Naive thymus-derived CD4-positive, alpha-beta T cell (primary cell): ENCODE measurements at regions not wholly inside any gene's neighbourhood (a gene's known extent, or its start where the extent isn't known, plus 50 kb on each side); places are given as distances from the start of the nearest gene placed in this dataset.
A peak's percentile ranks its signal among the peaks of the same experiment; 100 is the strongest.

ENCODE experiments used
- ATAC-seq: fragments of 150-1000 bp; cut with Tn5 transposase; 2 replicates; pipeline ENCODE4 v1.10.0; 2021; ENCODE audit warnings: mild to moderate bottlenecking, moderate library complexity
- CTCF ChIA-PET: fragments of 350-600 bp; sonication (Branson Sonifier 250); formaldehyde crosslinking; loops from one replicate; lab custom pipeline; 2021; ENCODE audit warnings: antibody characterized with exemption; lab: Charles Lee
- POLR2A ChIA-PET: fragments of 350-600 bp; sonication (Branson Sonifier 250); formaldehyde crosslinking; loops from one replicate; lab custom pipeline; 2021; ENCODE audit warnings: antibody characterized with exemption, inconsistent platforms; lab: Charles Lee
- DNase-seq, 9 donors: peaks; one replicate each; pipeline versions ENCODE4 v3.0.0 to v3.0.0-alpha.2; 2020 to 2022; ENCODE audit warnings: mixed read lengths in 1 of 9
- H3K27ac ChIP-seq: one replicate; pipeline ENCODE4 v1.7.0; 2013; ENCODE audit warnings: mild to moderate bottlenecking, low read depth, low read length, moderate library complexity
- H3K27me3 ChIP-seq, 2 donors: one replicate each; pipeline ENCODE4 v1.7.0; 2013; ENCODE audit warnings: low read length in 2 of 2, mild to moderate bottlenecking in 2 of 2, moderate library complexity in 2 of 2; ENCODE audit not compliant: control insufficient read depth in 2 of 2, insufficient read depth in 2 of 2
- H3K36me3 ChIP-seq, 3 experiments: 1 replicate in 2 of 3; 2 replicates in 1 of 3; pipeline ENCODE4 v1.7.0; 2013; ENCODE audit warnings: low read length in 3 of 3, mild to moderate bottlenecking in 3 of 3, moderate library complexity in 1 of 3; ENCODE audit not compliant: insufficient read depth in 3 of 3, control insufficient read depth in 2 of 3
- H3K4me1 ChIP-seq, 2 donors: one replicate each; pipeline ENCODE4 v1.7.0; 2013; ENCODE audit warnings: low read length in 2 of 2, mild to moderate bottlenecking in 2 of 2, moderate library complexity in 1 of 2; ENCODE audit not compliant: control insufficient read depth in 2 of 2, insufficient read depth in 2 of 2
- H3K4me3 ChIP-seq: 2 replicates; pipeline ENCODE4 v1.7.0; 2013; ENCODE audit warnings: mild to moderate bottlenecking, low read length
- H3K9me3 ChIP-seq, 3 experiments: 1 replicate in 2 of 3; 2 replicates in 1 of 3; pipeline ENCODE4 v1.7.0; 2013; ENCODE audit warnings: low read length in 3 of 3; ENCODE audit not compliant: control insufficient read depth in 2 of 3
- H3K27ac Mint-ChIP-seq, 9 donors: one replicate each; pipeline ENCODE4 v1.8.0; 2020 to 2022; ENCODE audit warnings: mixed read lengths in 9 of 9, mild to moderate bottlenecking in 8 of 9, moderate library complexity in 5 of 9, inconsistent platforms in 2 of 9
- H3K27me3 Mint-ChIP-seq, 5 donors: one replicate each; pipeline ENCODE4 v1.8.0; 2021 to 2022; ENCODE audit warnings: mixed read lengths in 5 of 5, mild to moderate bottlenecking in 1 of 5
- H3K36me3 Mint-ChIP-seq, 5 donors: one replicate each; pipeline ENCODE4 v1.8.0; 2020 to 2022; ENCODE audit warnings: mixed read lengths in 5 of 5, mild to moderate bottlenecking in 3 of 5, inconsistent platforms in 1 of 5
- H3K4me1 Mint-ChIP-seq, 7 donors: one replicate each; pipeline ENCODE4 v1.8.0; 2020 to 2022; ENCODE audit warnings: mixed read lengths in 7 of 7, mild to moderate bottlenecking in 3 of 7, inconsistent platforms in 1 of 7
- H3K4me3 Mint-ChIP-seq, 10 donors: one replicate each; pipeline ENCODE4 v1.8.0; 2020 to 2022; ENCODE audit warnings: mild to moderate bottlenecking in 10 of 10, mixed read lengths in 10 of 10, moderate library complexity in 6 of 10, inconsistent platforms in 2 of 10
- H3K9me3 Mint-ChIP-seq, 11 donors: one replicate each; pipeline ENCODE4 v1.8.0; 2020 to 2022; ENCODE audit warnings: mixed read lengths in 11 of 11, mild to moderate bottlenecking in 4 of 11, inconsistent platforms in 1 of 11, moderate library complexity in 1 of 11
- intact Hi-C, 2 donors: fragments of 100-400 bp; cut with micrococcal nuclease; formaldehyde crosslinking; loops; one replicate each; pipeline ENCODE4 v1.15.1; 2023

DNA sequence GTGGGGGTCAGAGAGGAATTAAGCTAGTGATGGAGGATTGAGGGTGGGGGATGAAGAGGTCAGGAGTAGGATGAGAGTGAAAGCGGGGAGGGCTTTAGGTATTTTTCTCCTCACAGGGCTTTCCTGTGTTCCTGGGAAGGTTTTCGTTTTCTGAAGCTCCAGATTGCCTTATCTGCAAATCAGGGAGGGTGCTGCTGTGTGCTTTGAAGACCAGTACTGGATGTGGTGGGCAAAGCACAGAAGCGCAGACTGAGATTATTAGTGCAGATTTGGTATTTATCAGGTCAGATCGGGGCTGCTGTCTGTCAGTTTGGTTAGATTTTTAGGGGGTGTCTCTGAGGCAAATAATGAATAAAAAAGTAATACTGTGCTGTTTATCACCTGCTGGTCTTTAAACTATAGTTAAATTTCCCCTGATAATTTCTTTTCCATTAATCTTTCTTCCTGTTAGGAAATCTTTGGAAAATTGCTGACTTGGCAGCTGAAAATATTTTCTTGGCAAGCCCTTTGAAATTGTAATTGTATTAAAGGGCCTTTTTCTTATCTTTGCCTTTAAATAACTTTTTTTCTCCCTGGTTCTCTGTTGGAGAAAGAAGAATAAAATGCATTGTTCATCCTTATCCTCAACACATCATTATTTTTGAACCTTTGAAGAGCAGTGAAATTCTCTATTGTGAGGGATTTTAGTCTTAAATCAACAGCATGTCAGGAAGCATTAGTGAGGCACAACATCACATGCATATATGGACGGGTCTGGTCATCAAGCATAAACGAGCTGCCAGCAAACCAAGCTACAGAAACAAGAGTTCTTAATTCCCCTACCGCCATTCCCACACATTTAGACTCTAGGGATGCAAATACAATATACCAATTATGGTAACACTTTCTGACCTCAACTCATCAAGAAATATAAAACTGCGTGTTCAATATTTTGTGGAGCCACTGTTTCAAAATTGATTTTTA lies 139.6 kb downstream of the S1PR1 start:
- H3K36me3 ChIP-seq: no peaks in the 10 kb centered on the region
- no peak for ATAC-seq
- peaks cover 0 to 4% of the 10 kb centered on the region in 2 donors for H3K4me1 ChIP-seq
- H3K27ac ChIP-seq: no peak overlapping the region
- peaks cover 0 to 19% (median 0%) of the 10 kb centered on the region in 5 donors for H3K27me3 Mint-ChIP-seq
- H3K27me3 ChIP-seq: no peaks in the 10 kb centered on the region
- no peak overlapping the region for H3K4me3 Mint-ChIP-seq
- POLR2A ChIA-PET: no interaction called here
- no peaks in the 10 kb centered on the region for H3K9me3 ChIP-seq
- CTCF ChIA-PET: no interaction called here
- no peak overlapping the region for H3K27ac Mint-ChIP-seq
- peaks cover 4 to 24% (median 7%) of the 10 kb centered on the region in 7 donors for H3K4me1 Mint-ChIP-seq
- DNase-seq: no peak
- no peak overlapping the region for H3K4me3 ChIP-seq
- H3K9me3 Mint-ChIP-seq: peaks cover 0 to 15% (median 2%) of the 10 kb centered on the region in 11 donors
- intact Hi-C loops: no loop called here
- H3K36me3 Mint-ChIP-seq: peaks cover 0 to 15% (median 0%) of the 10 kb centered on the region in 5 donors

DNA sequence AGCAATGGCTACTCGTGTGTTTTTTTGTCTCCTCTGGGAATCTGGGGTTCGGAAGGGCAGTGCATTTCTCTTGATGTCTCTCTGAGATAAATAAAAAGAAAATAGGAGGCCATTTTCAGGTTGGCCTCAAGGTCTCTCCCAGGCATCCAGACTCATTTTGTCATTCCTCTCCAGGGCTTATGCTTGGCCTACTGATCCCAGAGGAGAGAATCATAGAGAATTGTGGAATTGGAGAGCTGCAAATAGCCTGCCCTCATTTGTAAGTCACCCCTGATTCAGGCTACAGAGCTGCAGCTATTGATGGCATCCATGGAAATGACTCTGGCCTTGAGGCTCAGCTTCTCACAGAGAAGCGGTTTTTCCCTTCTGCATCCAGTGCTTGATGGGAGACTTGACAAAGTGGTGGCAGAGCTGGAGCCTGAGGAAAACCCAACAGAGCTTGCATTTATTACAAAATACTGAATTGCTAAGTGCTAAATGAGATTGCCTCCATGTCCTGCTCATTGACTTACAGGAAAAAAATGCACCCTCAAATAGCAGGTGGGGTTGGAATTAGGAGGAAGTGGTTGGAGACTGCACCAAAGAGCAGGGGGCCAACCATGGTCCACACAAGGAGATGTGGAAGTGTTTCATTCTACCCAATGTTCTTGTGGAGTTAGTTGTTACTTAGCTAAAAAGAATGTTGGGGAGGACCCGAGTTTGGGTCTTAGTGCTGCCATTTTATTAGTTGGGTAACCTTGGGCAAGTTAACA lies 140.4 kb downstream of the S1PR1 start:
- ATAC-seq: no peak
- no peak overlapping the region for H3K4me3 ChIP-seq
- peaks cover 0 to 21% (median 0%) of the 10 kb centered on the region in 5 donors for H3K27me3 Mint-ChIP-seq

DNA sequence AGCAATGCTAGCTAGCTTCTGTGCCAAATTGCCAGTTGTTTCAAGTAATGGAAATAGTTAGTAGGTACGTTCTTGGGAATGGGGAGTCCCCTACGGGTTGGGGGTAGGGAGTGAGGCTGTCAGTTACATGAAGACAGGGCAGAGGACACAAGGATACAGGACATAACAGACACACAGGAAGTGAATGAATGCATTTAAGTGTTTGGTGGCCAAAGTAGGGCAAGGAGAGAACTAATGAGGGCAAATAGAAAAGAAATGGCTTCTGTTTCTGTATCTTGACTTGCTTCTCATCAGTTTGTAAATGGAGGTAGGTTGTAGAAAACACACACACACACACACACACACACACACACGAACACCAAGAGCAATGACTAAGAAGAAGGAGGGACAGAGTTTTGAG lies 142.2 kb downstream of the S1PR1 start:
- peaks cover 0 to 4% of the 10 kb centered on the region in 2 donors for H3K4me1 ChIP-seq
- no peaks in the 10 kb centered on the region for H3K27me3 ChIP-seq
- no peaks in the 10 kb centered on the region for H3K36me3 ChIP-seq
- Mint-ChIP-seq H3K9me3 (peaks cover 0 to 4% (median 0%) of the 10 kb centered on the region in 11 donors), H3K27me3 (peaks cover 0 to 12% (median 0%) of the 10 kb centered on the region in 5 donors), H3K36me3 (peaks cover 0 to 5% (median 0%) of the 10 kb centered on the region in 5 donors), H3K27ac (peak overlapping the region in 2 of 9 donors; percentile 5 to 67), H3K4me3 (peak overlapping the region in 1 of 10 donors; percentile 30), H3K4me1 (peaks cover 4 to 20% (median 6%) of the 10 kb centered on the region in 7 donors)
- intact Hi-C loops: no loop called here
- CTCF ChIA-PET: no interaction called here
- no peak overlapping the region for H3K4me3 ChIP-seq
- no peaks in the 10 kb centered on the region for H3K9me3 ChIP-seq
- POLR2A ChIA-PET: no interaction called here
- ATAC-seq (no peak), DNase-seq (no peak)
- H3K27ac ChIP-seq: no peak overlapping the region

More for the DNA sequence above, 140.4 kb downstream of the S1PR1 start:
- peaks cover 4 to 20% (median 6%) of the 10 kb centered on the region in 7 donors for H3K4me1 Mint-ChIP-seq
- intact Hi-C loops: no loop called here
- peaks cover 0 to 4% of the 10 kb centered on the region in 2 donors for H3K4me1 ChIP-seq
- H3K27me3 ChIP-seq: no peaks in the 10 kb centered on the region
- no peak for DNase-seq
- POLR2A ChIA-PET: no interaction called here
- CTCF ChIA-PET: no interaction called here
- no peak overlapping the region for H3K4me3 Mint-ChIP-seq
- no peaks in the 10 kb centered on the region for H3K9me3 ChIP-seq
- peaks cover 0 to 15% (median 0%) of the 10 kb centered on the region in 5 donors for H3K36me3 Mint-ChIP-seq
- peaks cover 0 to 15% (median 2%) of the 10 kb centered on the region in 11 donors for H3K9me3 Mint-ChIP-seq
- no peak overlapping the region for H3K27ac ChIP-seq
- H3K27ac Mint-ChIP-seq: no peak overlapping the region
- H3K36me3 ChIP-seq: no peaks in the 10 kb centered on the region

DNA sequence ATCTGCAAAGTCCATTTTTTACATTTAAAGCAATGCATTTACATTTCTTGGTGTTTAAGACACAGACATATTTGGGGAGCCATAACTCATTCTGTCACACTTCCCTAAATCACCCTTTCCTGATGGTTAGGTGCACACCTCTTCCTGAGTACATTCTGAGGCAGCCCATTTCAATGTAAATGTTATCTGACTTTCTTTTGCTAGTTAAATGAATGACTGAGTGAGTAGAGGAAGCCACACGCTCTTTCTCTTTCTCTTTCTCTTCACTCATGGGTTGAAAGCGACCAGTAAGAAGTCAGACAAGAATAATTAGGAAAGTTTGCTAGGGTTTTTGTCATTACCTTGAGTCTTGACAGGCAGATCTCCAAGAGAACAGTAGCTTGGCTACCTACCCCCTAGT lies 143.1 kb downstream of the S1PR1 start:
- Histone ChIP-seq H3K9me3 (no peaks in the 10 kb centered on the region), H3K27me3 (no peaks in the 10 kb centered on the region), H3K4me3 (no peak overlapping the region), H3K4me1 (peaks cover 0 to 4% of the 10 kb centered on the region in 2 donors), H3K36me3 (no peaks in the 10 kb centered on the region), H3K27ac (no peak overlapping the region)
- intact Hi-C loops: loop anchor here in 1 of 2 donors (1.0 kb wide), 1 partner anchor 9 kb away; no protein-coding TSS in a partner anchor
- Mint-ChIP-seq H3K4me3 (peak overlapping the region in 2 of 10 donors; percentile 2 to 55), H3K27me3 (peaks cover 0 to 11% (median 0%) of the 10 kb centered on the region in 5 donors), H3K9me3 (peaks cover 0 to 4% (median 0%) of the 10 kb centered on the region in 11 donors), H3K4me1 (peaks cover 4 to 20% (median 6%) of the 10 kb centered on the region in 7 donors), H3K27ac (peak overlapping the region in 4 of 9 donors; percentile 3 to 44 (median 29)), H3K36me3 (peaks cover 0 to 5% (median 0%) of the 10 kb centered on the region in 5 donors)
- ATAC-seq: no peak
- no peak for DNase-seq
- ChIA-PET CTCF (no interaction called here), POLR2A (no interaction called here)

DNA sequence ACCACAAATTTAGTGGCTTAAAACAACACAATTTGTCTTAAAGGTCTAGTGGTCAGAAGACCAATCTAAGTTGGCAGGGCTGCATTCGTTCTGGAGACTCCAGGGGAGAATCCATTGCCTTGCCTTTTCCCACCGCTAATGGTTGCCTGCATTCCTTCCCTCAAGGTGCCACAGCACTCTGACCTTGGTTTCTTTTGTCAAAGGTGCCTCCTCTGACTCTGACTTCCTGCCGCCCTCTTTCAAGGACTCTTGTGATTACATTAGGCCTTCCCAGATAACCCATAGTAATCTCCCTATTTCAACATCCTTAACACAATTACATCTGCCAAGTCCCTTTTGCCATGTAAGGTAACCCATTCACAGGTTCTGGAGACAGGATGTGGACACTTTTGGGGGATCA lies 145.3 kb downstream of the S1PR1 start:
- DNase-seq (no peak), ATAC-seq (no peak)
- Mint-ChIP-seq H3K36me3 (peaks cover 0 to 9% (median 5%) of the 10 kb centered on the region in 5 donors), H3K27me3 (peaks cover 0 to 6% (median 0%) of the 10 kb centered on the region in 5 donors), H3K4me3 (no peak overlapping the region), H3K4me1 (peaks cover 4 to 20% (median 6%) of the 10 kb centered on the region in 7 donors), H3K9me3 (peaks cover 0 to 10% (median 3%) of the 10 kb centered on the region in 11 donors), H3K27ac (no peak overlapping the region)
- Histone ChIP-seq H3K36me3 (no peaks in the 10 kb centered on the region), H3K27me3 (no peaks in the 10 kb centered on the region), H3K27ac (no peak overlapping the region), H3K4me3 (no peak overlapping the region), H3K9me3 (no peaks in the 10 kb centered on the region), H3K4me1 (peaks cover 0 to 4% of the 10 kb centered on the region in 2 donors)
- ChIA-PET CTCF (no interaction called here), POLR2A (no interaction called here)
- intact Hi-C loops: no loop called here

DNA sequence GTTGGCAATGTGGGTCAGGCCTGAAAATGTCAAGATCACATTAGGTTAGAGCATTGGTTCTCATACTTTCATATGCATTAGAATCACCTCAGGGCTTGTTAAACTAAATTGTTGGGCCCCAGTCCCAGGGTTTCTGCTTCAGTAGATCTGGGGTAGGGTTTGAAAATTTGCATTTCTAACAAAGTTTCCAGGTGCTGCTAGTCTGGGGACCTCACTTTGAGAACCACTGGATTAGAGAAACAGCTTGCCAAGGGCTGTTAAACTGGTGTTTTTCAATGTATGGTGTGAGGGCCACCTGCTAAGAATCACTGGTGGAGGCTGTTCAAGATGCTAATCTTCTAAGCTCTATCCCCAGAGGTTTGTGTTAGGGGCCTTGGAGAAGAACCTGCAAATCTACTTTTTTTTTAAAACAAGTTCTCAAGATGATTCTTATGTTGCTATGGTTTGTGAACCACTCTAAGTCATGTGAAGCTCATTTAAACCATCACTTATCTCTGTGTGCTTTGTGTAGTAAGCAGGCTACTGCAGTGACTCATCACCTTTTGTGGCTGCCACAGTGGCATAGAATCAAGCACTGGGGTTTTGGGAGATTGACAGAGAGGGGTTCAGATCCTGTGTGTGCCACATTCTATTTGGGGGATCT lies 152.2 kb downstream of the S1PR1 start:
- DNase-seq: peak in 1 of 9 donors; percentile 31
- H3K27ac ChIP-seq: no peak overlapping the region

More for the DNA sequence above, 152.2 kb downstream of the S1PR1 start:
- H3K27me3 ChIP-seq: no peaks in the 10 kb centered on the region
- peak; percentile 46 for ATAC-seq
- H3K27me3 Mint-ChIP-seq: peaks cover 0 to 6% (median 0%) of the 10 kb centered on the region in 5 donors
- POLR2A ChIA-PET: no interaction called here
- intact Hi-C loops: no loop called here
- no peaks in the 10 kb centered on the region for H3K36me3 ChIP-seq
- H3K4me1 ChIP-seq: no peaks in the 10 kb centered on the region
- no peak overlapping the region for H3K4me3 Mint-ChIP-seq
- H3K27ac Mint-ChIP-seq: peak overlapping the region in 1 of 9 donors; percentile 17
- H3K36me3 Mint-ChIP-seq: peaks cover 0 to 12% (median 5%) of the 10 kb centered on the region in 5 donors
- H3K9me3 ChIP-seq: no peaks in the 10 kb centered on the region
- no peak overlapping the region for H3K4me3 ChIP-seq
- CTCF ChIA-PET: no interaction called here
- peaks cover 0 to 6% (median 0%) of the 10 kb centered on the region in 7 donors for H3K4me1 Mint-ChIP-seq
- peaks cover 0 to 14% (median 7%) of the 10 kb centered on the region in 11 donors for H3K9me3 Mint-ChIP-seq
